Tibial nerve (tissue), 4 donors: ENCODE measurements at regions not wholly inside any gene's neighbourhood (a gene's known extent, or its start where the extent isn't known, plus 50 kb on each side); places are given as distances from the start of the nearest gene placed in this dataset.

Source experiments
- DNase-seq, 2 donors: peaks; one replicate each; pipeline ENCODE4 v3.0.0-alpha.2; 2019; ENCODE audit warnings: low spot score in 2 of 2
- H3K27ac ChIP-seq, 4 donors: fragments of 200-600 bp; sonication (generic) in 3 of 4; one replicate each; pipeline ENCODE4 v1.5.1; 2017 to 2019; ENCODE audit warnings: mild to moderate bottlenecking in 1 of 4
- H3K27me3 ChIP-seq, 2 donors: fragments of 200-600 bp; sonication (generic) in 1 of 2; one replicate each; pipeline versions ENCODE4 v1.5.1 to v1.6.0; 2017 to 2019
- H3K36me3 ChIP-seq, 3 donors: fragments of 200-600 bp; sonication (generic); one replicate each; pipeline ENCODE4 v1.5.1; 2018 to 2019
- H3K4me1 ChIP-seq, 4 donors: fragments of 200-600 bp; sonication (generic) in 3 of 4; one replicate each; pipeline ENCODE4 v1.5.1; 2017 to 2019
- H3K4me3 ChIP-seq, 4 donors: fragments of 200-600 bp; sonication (generic) in 3 of 4; one replicate each; pipeline ENCODE4 v1.5.1; 2017 to 2019; ENCODE audit warnings: mild to moderate bottlenecking in 1 of 4, moderate library complexity in 1 of 4
- H3K9me3 ChIP-seq, 4 donors: fragments of 200-600 bp; sonication (generic) in 3 of 4; one replicate each; pipeline ENCODE4 v1.5.1; 2017 to 2019
- EP300 ChIP-seq, 2 donors: sonication (generic); formaldehyde crosslinking; IDR thresholded peaks; one replicate each; pipeline ENCODE4 v1.6.1; 2017; ENCODE audit warnings: antibody characterized with exemption in 2 of 2, mild to moderate bottlenecking in 1 of 2
- POLR2A ChIP-seq, 2 donors: fragments of 450-650 bp; IDR thresholded peaks; one replicate each; pipeline ENCODE4 v1.6.1; 2017; ENCODE audit warnings: antibody characterized with exemption in 2 of 2, mild to moderate bottlenecking in 2 of 2, moderate library complexity in 2 of 2
- WGBS, 2 donors: methylation state at CpG; one replicate each; pipeline ENCODE4 v1.1.5; 2018; 5-methylcytosine and 5-hydroxymethylcytosine counted together
- TF ChIP-seq, protein P1 (sequence below), 5 experiments: fragments of 200-600 bp in 3 of 5; fragments of 450-650 bp in 2 of 5; sonication (generic) in 3 of 5; IDR thresholded peaks; one replicate each; pipeline ENCODE4 v1.5.1; 2016 to 2019; ENCODE audit warnings: antibody characterized with exemption in 5 of 5, mild to moderate bottlenecking in 3 of 5, moderate library complexity in 2 of 5

- H3K4me3 ChIP-seq, result no peak overlapping the region
Measured at GRCh38 chr4:179607003-179607402, 2164.8 kb upstream of the AGA start.

DNA sequence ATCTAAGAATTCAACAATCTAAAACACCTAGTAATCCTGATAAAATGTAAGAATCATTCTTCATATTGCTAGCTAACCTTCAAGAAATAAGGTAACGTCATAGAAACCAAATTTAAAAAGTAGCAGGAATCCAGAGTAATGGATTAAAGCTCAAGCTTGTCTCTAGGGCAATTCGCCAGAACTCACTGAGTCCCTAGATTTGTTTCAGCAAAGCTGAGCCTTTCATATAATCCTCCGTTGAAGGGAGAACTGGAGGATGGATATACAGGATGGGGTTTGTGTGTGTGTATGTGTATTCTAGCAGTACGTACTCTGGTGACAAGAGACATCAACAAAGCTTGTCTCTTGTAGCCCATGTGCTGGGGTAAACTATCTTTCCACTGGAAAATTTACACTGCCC, 2173.5 kb upstream of the AGA start:
- H3K4me1 ChIP-seq, result no peaks in the 10 kb centered on the region
- WGBS, 2 donors, result 63 to 75% methylated on average over 4 of the region's 4 CpGs
- TF ChIP-seq, protein P1, sequence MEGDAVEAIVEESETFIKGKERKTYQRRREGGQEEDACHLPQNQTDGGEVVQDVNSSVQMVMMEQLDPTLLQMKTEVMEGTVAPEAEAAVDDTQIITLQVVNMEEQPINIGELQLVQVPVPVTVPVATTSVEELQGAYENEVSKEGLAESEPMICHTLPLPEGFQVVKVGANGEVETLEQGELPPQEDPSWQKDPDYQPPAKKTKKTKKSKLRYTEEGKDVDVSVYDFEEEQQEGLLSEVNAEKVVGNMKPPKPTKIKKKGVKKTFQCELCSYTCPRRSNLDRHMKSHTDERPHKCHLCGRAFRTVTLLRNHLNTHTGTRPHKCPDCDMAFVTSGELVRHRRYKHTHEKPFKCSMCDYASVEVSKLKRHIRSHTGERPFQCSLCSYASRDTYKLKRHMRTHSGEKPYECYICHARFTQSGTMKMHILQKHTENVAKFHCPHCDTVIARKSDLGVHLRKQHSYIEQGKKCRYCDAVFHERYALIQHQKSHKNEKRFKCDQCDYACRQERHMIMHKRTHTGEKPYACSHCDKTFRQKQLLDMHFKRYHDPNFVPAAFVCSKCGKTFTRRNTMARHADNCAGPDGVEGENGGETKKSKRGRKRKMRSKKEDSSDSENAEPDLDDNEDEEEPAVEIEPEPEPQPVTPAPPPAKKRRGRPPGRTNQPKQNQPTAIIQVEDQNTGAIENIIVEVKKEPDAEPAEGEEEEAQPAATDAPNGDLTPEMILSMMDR (IDR thresholded peaks at IDR 0.05), result no peak
- TF ChIP-seq POLR2A (IDR thresholded peaks at IDR 0.05), result no peak
- TF ChIP-seq EP300 (IDR thresholded peaks at IDR 0.05), result no peak
- no peaks in the 10 kb centered on the region for H3K36me3 ChIP-seq
- no peak for DNase-seq
- no peaks in the 10 kb centered on the region for H3K27me3 ChIP-seq
- H3K4me3 ChIP-seq, result no peak overlapping the region
- H3K27ac ChIP-seq, result no peak overlapping the region
- H3K9me3 ChIP-seq, result no peaks in the 10 kb centered on the region

More at GRCh38 chr4:179607003-179607402, 2164.8 kb upstream of the AGA start:
- Histone ChIP-seq H3K4me1 (no peaks in the 10 kb centered on the region), H3K36me3 (no peaks in the 10 kb centered on the region), H3K27me3 (no peaks in the 10 kb centered on the region), H3K27ac (no peak overlapping the region), H3K9me3 (no peaks in the 10 kb centered on the region)
- 85 to 86% methylated on average over 4 of the region's 4 CpGs for WGBS, 2 donors
- TF ChIP-seq POLR2A (IDR thresholded peaks at IDR 0.05) (no peak), EP300 (IDR thresholded peaks at IDR 0.05) (no peak)
- TF ChIP-seq, protein P1 (IDR thresholded peaks at IDR 0.05), result no peak
- no peak for DNase-seq

DNA sequence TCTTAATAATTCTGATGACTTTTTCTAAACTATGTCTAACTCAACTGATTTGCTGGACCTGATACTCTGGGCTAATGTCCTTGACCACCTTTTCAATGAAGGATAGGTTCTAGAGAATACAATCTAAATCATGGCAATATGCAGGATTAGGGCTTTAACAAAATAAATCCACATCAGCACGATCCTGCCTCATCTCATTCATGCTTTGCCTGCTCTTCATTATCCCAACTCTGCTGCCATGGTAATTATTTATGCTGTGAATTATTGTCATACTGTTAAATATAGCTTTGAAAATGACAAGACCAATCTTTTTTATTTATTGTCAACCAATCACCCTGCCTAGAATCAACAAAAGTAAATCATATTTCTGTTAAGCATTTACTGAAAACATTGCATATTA, 2176.7 kb upstream of the AGA start:
- no peak for TF ChIP-seq POLR2A (IDR thresholded peaks at IDR 0.05)
- no peak for TF ChIP-seq EP300 (IDR thresholded peaks at IDR 0.05)
- TF ChIP-seq, protein P1 (IDR thresholded peaks at IDR 0.05), result no peak
- H3K4me3 ChIP-seq, result no peak overlapping the region
- no peaks in the 10 kb centered on the region for H3K27me3 ChIP-seq
- no peaks in the 10 kb centered on the region for H3K36me3 ChIP-seq
- DNase-seq, result no peak
- H3K4me1 ChIP-seq, result no peaks in the 10 kb centered on the region
- 61 to 73% methylated on average over 1 of the region's 1 CpG for WGBS, 2 donors
- H3K9me3 ChIP-seq, result no peaks in the 10 kb centered on the region
- no peak overlapping the region for H3K27ac ChIP-seq

DNA sequence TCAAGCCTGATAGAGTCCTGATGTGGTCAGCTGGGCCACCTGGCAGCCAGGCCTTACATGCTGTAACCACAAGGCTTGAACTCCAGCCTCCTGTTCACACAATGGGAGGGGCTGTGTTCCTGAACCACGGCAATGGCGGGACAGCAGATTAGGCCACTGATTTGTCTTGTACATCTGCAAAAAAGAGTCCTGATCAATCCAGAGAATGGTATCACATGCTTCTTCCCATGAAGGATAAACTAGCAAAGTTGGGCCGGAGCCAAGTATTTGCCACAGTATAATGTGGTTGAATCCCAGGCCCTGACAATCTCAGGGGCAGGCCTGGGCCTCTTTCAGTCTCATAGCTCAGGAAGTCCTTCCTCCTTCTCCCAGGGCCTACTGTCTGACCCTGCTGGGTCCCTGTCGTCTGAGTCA, 2182.5 kb upstream of the AGA start:
- no peak for TF ChIP-seq EP300 (IDR thresholded peaks at IDR 0.05)
- TF ChIP-seq POLR2A (IDR thresholded peaks at IDR 0.05), result no peak
- TF ChIP-seq, protein P1 (IDR thresholded peaks at IDR 0.05), result no peak
- Histone ChIP-seq H3K27ac (no peak overlapping the region), H3K4me1 (no peaks in the 10 kb centered on the region), H3K4me3 (no peak overlapping the region), H3K9me3 (no peaks in the 10 kb centered on the region), H3K36me3 (no peaks in the 10 kb centered on the region), H3K27me3 (no peaks in the 10 kb centered on the region)
- WGBS, 2 donors, result 62 to 63% methylated on average over 4 of the region's 4 CpGs
- no peak for DNase-seq

GRCh38 chr4:179625406-179625805, 2183.2 kb upstream of the AGA start:
- no peak for TF ChIP-seq EP300 (IDR thresholded peaks at IDR 0.05)
- TF ChIP-seq, protein P1 (IDR thresholded peaks at IDR 0.05), result no peak
- no peak for TF ChIP-seq POLR2A (IDR thresholded peaks at IDR 0.05)
- 55 to 57% methylated on average over 1 of the region's 1 CpG for WGBS, 2 donors
- H3K4me3 ChIP-seq, result no peak overlapping the region
- DNase-seq, result no peak
- H3K9me3 ChIP-seq, result no peaks in the 10 kb centered on the region
- H3K27me3 ChIP-seq, result no peaks in the 10 kb centered on the region
- no peaks in the 10 kb centered on the region for H3K36me3 ChIP-seq
- no peak overlapping the region for H3K27ac ChIP-seq
- H3K4me1 ChIP-seq, result no peaks in the 10 kb centered on the region
